Large intestine (tissue), 3 donors: ENCODE measurements at regions not wholly inside any gene's neighbourhood (a gene's known extent, or its start where the extent isn't known, plus 50 kb on each side); places are given as distances from the start of the nearest gene placed in this dataset.

Source experiments
- DNase-seq, 2 donors: peaks; one replicate each; pipeline versions ENCODE4 v3.0.0 to v3.0.0-alpha.2; 2013
- H3K27ac ChIP-seq: one replicate; pipeline ENCODE4 v1.5.1; 2013; ENCODE audit warnings: low read length
- H3K27me3 ChIP-seq: 2 replicates; pipeline ENCODE4 v1.6.1; 2013; ENCODE audit warnings: low read length; ENCODE audit not compliant: control insufficient read depth, insufficient read depth
- H3K36me3 ChIP-seq: 2 replicates; pipeline ENCODE4 v1.6.1; 2013; ENCODE audit warnings: low read length; ENCODE audit not compliant: control insufficient read depth, insufficient read depth
- H3K4me1 ChIP-seq: one replicate; pipeline ENCODE4 v1.6.1; 2013; ENCODE audit warnings: low read length; ENCODE audit not compliant: control insufficient read depth, insufficient read depth
- H3K4me3 ChIP-seq: one replicate; pipeline ENCODE4 v1.5.1; 2013; ENCODE audit warnings: low read length
- H3K9me3 ChIP-seq: one replicate; pipeline ENCODE4 v1.6.1; 2013; ENCODE audit warnings: mild to moderate bottlenecking, low read depth, low read length, moderate library complexity; ENCODE audit not compliant: control insufficient read depth
- WGBS: methylation state at CpG from one replicate; pipeline ENCODE4 v1.1.5; 2013; ENCODE audit warnings: low lambda C conversion rate; ENCODE audit not compliant: insufficient coverage; 5-methylcytosine and 5-hydroxymethylcytosine counted together

- Histone ChIP-seq H3K27ac (no peak overlapping the region), H3K36me3 (no peaks in the 10 kb centered on the region), H3K9me3 (peaks cover 19% of the 10 kb centered on the region), H3K4me1 (no peaks in the 10 kb centered on the region), H3K4me3 (no peak overlapping the region), H3K27me3 (peaks cover 20% of the 10 kb centered on the region)
- DNase-seq, result no peak
- WGBS, result 100% methylated on average over 2 of the region's 14 CpGs
Observed at GRCh38 chr9:36764364-36765076, 191.8 kb downstream of the MELK start.

- 44% methylated on average over 3 of the region's 12 CpGs for WGBS
- Histone ChIP-seq H3K4me1 (no peaks in the 10 kb centered on the region), H3K36me3 (no peaks in the 10 kb centered on the region), H3K27me3 (peaks cover 20% of the 10 kb centered on the region), H3K9me3 (peaks cover 19% of the 10 kb centered on the region), H3K27ac (no peak overlapping the region), H3K4me3 (no peak overlapping the region)
- no peak for DNase-seq
Observed at GRCh38 chr9:36765077-36765390, 192.3 kb downstream of the MELK start.

DNA sequence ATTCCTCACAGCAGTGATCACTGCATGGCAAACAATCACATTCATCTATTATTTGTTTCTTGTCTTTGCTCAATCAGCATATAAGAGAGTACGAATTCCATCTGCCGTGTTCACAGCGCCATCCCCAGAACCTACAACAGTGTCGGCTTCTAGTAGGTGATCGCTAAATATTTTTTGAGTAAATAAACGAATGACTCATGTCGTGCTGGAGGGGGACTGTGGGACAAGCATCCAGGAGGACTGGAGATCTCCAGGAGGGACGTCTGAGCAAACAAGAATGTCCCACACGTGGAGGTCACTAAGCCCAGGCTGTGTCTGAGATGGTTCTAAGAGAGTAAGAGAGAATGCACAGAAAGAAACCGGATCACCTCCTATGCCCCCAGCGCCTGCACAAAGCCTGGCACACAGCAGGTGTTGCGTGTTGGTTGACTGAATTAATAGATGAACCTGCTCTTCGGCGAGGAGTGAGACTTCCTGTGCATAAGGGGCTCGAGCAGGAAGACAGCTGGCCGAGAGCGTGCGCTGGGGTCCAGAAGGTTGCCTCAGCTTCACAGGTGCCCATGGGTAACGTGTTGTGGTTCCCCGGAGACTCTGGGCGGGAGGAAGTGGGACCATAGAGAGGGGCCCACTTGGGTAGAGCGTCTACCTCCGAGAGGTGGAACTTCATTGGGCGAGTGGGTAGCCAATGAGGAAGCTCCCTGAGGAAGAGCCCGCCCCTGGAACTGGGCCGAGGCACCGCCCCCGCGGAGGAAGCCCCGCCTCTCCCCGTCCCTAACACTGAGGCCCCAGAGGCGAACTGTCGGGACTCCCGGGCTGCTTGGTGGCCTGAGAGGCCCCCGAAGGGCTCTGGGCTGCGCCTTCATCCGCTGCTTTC, 193.0 kb downstream of the MELK start:
- H3K27me3 ChIP-seq, result peaks cover 24% of the 10 kb centered on the region
- peak overlapping the region; percentile 33 for H3K4me3 ChIP-seq
- no peaks in the 10 kb centered on the region for H3K4me1 ChIP-seq
- H3K9me3 ChIP-seq, result peaks cover 19% of the 10 kb centered on the region
- H3K27ac ChIP-seq, result no peak overlapping the region
- WGBS, result no CpG with 5 or more reads among the region's 37 CpGs
- H3K36me3 ChIP-seq, result no peaks in the 10 kb centered on the region
- DNase-seq, result peak; percentile 48 to 82

GRCh38 chr9:36768677-36769076, 196.0 kb downstream of the MELK start:
- Histone ChIP-seq H3K4me1 (no peaks in the 10 kb centered on the region), H3K9me3 (peaks cover 19% of the 10 kb centered on the region), H3K27ac (no peak overlapping the region), H3K27me3 (peaks cover 37% of the 10 kb centered on the region), H3K4me3 (no peak overlapping the region), H3K36me3 (no peaks in the 10 kb centered on the region)
- WGBS, result 100% methylated on average over 2 of the region's 3 CpGs
- DNase-seq, result no peak

GRCh38 chr9:36770025-36770424, 197.3 kb downstream of the MELK start:
- DNase-seq, result no peak
- H3K27me3 ChIP-seq, result peaks cover 34% of the 10 kb centered on the region
- no peaks in the 10 kb centered on the region for H3K36me3 ChIP-seq
- no CpG with 5 or more reads among the region's 9 CpGs for WGBS
- H3K9me3 ChIP-seq, result peaks cover 6% of the 10 kb centered on the region
- H3K4me1 ChIP-seq, result no peaks in the 10 kb centered on the region
- no peak overlapping the region for H3K4me3 ChIP-seq
- no peak overlapping the region for H3K27ac ChIP-seq

- no peaks in the 10 kb centered on the region for H3K36me3 ChIP-seq
- WGBS, result no CpG with 5 or more reads among the region's 18 CpGs
- H3K4me1 ChIP-seq, result no peaks in the 10 kb centered on the region
- no peaks in the 10 kb centered on the region for H3K9me3 ChIP-seq
- DNase-seq, result no peak
- H3K27ac ChIP-seq, result no peak overlapping the region
- no peak overlapping the region for H3K4me3 ChIP-seq
- peaks cover 21% of the 10 kb centered on the region for H3K27me3 ChIP-seq
Observed at GRCh38 chr9:36772449-36773403, 200.0 kb downstream of the MELK start.

- H3K27ac ChIP-seq, result no peak overlapping the region
- H3K4me3 ChIP-seq, result no peak overlapping the region
- WGBS, result no CpG with 5 or more reads among the region's 3 CpGs
- peaks cover 36% of the 10 kb centered on the region for H3K27me3 ChIP-seq
- H3K36me3 ChIP-seq, result no peaks in the 10 kb centered on the region
- H3K9me3 ChIP-seq, result no peaks in the 10 kb centered on the region
- DNase-seq, result no peak
- H3K4me1 ChIP-seq, result no peaks in the 10 kb centered on the region
Observed at GRCh38 chr9:36778682-36779081, 206.0 kb downstream of the MELK start.

- Histone ChIP-seq H3K27me3 (peaks cover 36% of the 10 kb centered on the region), H3K36me3 (no peaks in the 10 kb centered on the region), H3K27ac (no peak overlapping the region), H3K4me3 (no peak overlapping the region), H3K4me1 (no peaks in the 10 kb centered on the region), H3K9me3 (no peaks in the 10 kb centered on the region)
- 78% methylated on average over 4 of the region's 8 CpGs for WGBS
- DNase-seq, result no peak
Observed at GRCh38 chr9:36779582-36779981, 206.9 kb downstream of the MELK start.

- H3K27me3 ChIP-seq, result peaks cover 36% of the 10 kb centered on the region
Observed at GRCh38 chr9:36780186-36780585, 207.5 kb downstream of the MELK start.

DNA sequence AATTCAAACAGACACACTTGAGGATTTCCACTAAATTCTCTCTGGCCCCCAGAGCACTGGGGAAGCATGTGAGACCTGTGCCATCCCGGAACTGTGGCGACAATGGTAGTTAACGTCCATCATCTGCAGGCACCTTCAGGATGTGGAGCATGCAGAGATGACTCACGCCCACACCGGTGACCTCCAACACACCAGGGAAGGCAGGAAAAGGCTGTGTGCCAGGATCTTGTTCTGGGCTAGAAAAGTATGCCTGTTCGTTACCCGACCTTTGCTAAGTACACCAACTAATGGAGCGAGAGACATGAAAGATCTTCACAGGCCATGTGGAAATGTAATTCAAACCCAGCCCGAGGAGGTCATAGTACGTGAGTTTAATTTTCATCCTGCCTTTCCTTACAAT, 208.8 kb downstream of the MELK start:
- H3K4me1 ChIP-seq, result no peaks in the 10 kb centered on the region
- no peak overlapping the region for H3K4me3 ChIP-seq
- DNase-seq, result no peak
- no peaks in the 10 kb centered on the region for H3K9me3 ChIP-seq
- H3K27ac ChIP-seq, result no peak overlapping the region
- H3K36me3 ChIP-seq, result no peaks in the 10 kb centered on the region
- 50% methylated on average over 2 of the region's 10 CpGs for WGBS
- H3K27me3 ChIP-seq, result peaks cover 36% of the 10 kb centered on the region

More at GRCh38 chr9:36780186-36780585, 207.5 kb downstream of the MELK start:
- Histone ChIP-seq H3K9me3 (no peaks in the 10 kb centered on the region), H3K4me1 (no peaks in the 10 kb centered on the region), H3K27ac (no peak overlapping the region), H3K4me3 (no peak overlapping the region), H3K36me3 (no peaks in the 10 kb centered on the region)
- no CpG with 5 or more reads among the region's 8 CpGs for WGBS
- DNase-seq, result no peak
